ENCODE measurements at regions not wholly inside any gene's neighbourhood (a gene's known extent, or its start where the extent isn't known, plus 50 kb on each side); places are given as distances from the start of the nearest gene placed in this dataset.

DNA sequence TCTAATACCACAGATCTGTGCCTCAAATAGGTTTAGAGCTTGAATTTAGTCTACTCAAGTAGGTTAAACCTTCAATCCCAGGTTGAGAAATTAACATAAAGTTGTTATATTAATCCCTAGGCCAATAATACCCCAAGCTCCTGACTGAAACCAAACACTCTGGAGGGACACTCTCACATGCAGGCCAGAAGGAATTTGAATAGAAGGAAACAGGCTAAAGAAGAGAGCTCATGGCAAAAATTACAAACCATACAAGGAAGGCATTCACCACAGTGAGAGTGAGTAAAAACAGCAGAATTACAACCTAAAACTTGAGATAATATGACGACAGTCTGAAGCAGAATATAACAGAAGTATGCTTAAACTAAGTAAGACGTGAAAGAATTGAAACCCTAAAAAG, 76.1 kb upstream of the PDK4 start:
- TF ChIP-seq, protein P1, sequence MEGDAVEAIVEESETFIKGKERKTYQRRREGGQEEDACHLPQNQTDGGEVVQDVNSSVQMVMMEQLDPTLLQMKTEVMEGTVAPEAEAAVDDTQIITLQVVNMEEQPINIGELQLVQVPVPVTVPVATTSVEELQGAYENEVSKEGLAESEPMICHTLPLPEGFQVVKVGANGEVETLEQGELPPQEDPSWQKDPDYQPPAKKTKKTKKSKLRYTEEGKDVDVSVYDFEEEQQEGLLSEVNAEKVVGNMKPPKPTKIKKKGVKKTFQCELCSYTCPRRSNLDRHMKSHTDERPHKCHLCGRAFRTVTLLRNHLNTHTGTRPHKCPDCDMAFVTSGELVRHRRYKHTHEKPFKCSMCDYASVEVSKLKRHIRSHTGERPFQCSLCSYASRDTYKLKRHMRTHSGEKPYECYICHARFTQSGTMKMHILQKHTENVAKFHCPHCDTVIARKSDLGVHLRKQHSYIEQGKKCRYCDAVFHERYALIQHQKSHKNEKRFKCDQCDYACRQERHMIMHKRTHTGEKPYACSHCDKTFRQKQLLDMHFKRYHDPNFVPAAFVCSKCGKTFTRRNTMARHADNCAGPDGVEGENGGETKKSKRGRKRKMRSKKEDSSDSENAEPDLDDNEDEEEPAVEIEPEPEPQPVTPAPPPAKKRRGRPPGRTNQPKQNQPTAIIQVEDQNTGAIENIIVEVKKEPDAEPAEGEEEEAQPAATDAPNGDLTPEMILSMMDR (IDR thresholded peaks at IDR 0.05; ENCODE audit: borderline replicate concordance, insufficient read depth, low read depth, low read length), result no peak
- no peak overlapping the region for H3K4me3 ChIP-seq (ENCODE audit: low read depth, low read length)

DNA sequence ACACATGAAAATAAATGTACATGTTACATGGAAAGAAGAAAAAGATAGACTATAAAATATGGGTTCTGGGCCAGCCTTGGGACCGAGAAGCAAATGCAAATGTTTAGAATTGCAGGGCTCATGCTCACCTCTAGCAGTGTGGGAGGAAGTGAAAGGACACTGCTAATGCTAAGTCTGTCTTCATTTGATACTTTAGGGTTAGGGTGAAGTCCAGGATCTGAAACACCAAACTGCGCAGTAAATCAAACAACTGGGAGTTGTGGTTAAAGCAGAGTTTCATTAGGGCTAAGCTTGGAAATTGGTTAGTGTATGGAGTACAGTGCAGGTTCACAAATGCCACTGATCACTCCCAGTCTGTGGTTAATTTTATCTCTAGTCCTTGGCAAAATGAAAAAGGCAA, 73.2 kb upstream of the PDK4 start:
- no peak overlapping the region for H3K4me3 ChIP-seq (ENCODE audit: low read depth, low read length)
- TF ChIP-seq, protein P1 (IDR thresholded peaks at IDR 0.05; ENCODE audit: borderline replicate concordance, insufficient read depth, low read depth, low read length), result no peak

DNA sequence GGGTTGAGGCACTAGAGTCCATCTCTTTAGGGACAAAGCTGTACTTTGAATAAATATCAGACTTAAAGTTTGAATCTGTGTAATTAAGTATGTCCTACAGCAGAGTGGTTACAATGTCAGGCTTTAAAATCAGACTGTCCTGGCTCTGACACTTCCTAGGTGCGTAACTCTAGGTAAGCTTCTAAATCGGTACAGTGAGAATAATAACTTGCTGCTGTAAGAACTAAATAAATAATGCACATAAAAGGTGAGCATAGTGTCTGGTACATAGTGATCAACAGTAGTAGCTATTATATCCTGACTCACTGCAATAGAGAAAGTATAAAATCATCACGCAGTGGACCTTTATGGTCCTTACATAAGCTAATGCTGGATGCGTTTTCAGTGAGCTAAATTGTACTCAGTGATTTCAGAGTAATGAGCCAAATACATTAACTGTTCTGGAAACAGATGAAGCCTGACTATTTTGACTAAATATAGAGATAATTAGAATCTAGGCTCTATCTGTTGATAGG, 72.2 kb upstream of the PDK4 start:
- no peak overlapping the region for H3K4me3 ChIP-seq (ENCODE audit: low read depth, low read length)
- TF ChIP-seq, protein P1 (IDR thresholded peaks at IDR 0.05; ENCODE audit: borderline replicate concordance, insufficient read depth, low read depth, low read length), result no peak

DNA sequence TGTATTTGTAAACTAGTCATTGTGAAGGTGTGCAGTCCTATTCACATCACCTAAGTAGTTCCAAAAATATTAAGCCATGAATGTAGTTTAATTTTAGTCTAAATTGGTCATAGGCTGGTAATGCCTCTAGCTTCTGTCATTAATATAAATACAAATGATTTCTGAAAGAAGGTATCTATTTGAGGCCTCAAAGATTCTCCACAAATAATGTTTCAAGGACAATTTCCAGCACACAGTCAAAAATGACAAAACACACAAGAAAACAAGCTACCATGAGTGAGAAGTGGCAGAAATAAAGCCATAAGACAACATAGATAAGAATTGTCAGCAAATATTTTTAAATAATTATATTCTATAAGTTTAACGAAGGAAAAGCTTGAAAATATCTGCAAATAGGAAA, 66.7 kb upstream of the PDK4 start:
- TF ChIP-seq, protein P1 (IDR thresholded peaks at IDR 0.05; ENCODE audit: borderline replicate concordance, insufficient read depth, low read depth, low read length), result no peak
- no peak overlapping the region for H3K4me3 ChIP-seq (ENCODE audit: low read depth, low read length)

DNA sequence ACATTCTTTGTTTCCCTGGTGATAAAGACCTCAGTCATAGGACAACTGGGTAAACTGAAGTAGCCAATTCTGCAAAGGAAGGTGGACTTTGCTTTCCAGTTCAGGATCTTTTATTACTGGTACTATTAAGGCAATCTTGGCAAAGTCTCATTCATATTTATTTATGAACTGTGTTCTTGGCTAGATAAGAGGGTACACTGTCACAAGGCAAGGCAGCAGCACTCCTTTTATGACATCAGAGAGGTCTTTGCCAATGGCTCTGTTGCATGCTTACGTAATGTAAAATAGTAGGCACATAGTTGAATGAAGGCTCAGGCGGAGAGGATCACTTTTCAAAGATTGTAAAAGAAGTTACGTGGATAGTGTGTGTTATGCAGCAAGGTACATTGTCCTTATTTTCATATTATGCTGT, 63.7 kb upstream of the PDK4 start:
- no peak overlapping the region for H3K4me3 ChIP-seq (ENCODE audit: low read depth, low read length)
- TF ChIP-seq, protein P1 (IDR thresholded peaks at IDR 0.05; ENCODE audit: borderline replicate concordance, insufficient read depth, low read depth, low read length), result no peak

DNA sequence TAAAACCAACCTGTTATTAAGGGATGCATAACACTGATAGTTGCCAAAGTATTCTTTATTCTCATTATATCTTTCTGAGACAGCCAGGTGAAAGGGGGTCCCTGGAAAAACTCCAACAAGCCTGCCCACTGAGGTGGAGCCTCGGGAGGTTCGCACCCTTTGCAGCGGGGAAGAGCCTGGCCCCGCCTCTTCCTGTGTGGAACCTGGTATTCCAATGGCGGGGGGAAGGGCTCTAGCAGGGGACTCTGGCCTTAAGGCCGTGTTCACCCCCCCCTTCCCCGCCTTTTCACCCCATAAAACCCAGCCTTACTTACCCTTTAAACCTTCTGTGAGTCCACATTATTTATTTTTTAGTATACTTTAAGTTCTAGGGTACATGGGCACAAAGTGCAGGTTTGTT, 62.4 kb upstream of the PDK4 start:
- H3K4me3 ChIP-seq (ENCODE audit: low read depth, low read length), result no peak overlapping the region
- TF ChIP-seq, protein P1 (IDR thresholded peaks at IDR 0.05; ENCODE audit: borderline replicate concordance, insufficient read depth, low read depth, low read length), result no peak

DNA sequence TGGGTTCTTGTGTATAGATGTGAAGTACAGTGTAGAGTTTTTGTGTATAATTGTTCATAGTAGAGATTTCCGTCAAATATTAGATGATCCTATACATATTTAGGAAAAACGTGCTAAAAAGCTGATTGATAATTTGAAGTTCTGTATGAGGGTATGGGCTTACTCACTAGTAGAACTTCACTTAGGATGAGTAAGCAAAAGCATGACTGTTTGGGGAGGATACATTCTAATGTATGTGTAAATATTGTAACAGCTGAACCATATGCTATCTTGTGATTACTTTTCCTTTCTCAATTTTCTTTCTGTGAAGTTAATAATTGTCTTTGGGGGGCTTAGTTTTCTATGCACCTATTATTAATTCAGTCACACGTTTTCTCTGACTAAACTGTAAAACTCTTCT, 53.2 kb upstream of the PDK4 start:
- TF ChIP-seq, protein P1 (IDR thresholded peaks at IDR 0.05; ENCODE audit: borderline replicate concordance, insufficient read depth, low read depth, low read length), result no peak
- no peak overlapping the region for H3K4me3 ChIP-seq (ENCODE audit: low read depth, low read length)

All from GM12875 (cell line).